ENCODE measurements at regions not wholly inside any gene's neighbourhood (a gene's known extent, or its start where the extent isn't known, plus 50 kb on each side); places are given as distances from the start of the nearest gene placed in this dataset.

GRCh38 chr10:6915307-6915706, 335.2 kb upstream of the PRKCQ start:
- no peak overlapping the region for H3K27ac Mint-ChIP-seq
- H3K4me1 ChIP-seq (ENCODE audit: insufficient read depth, low read length), result 0 out of 2 replicates have a peak, but pooled peaks cover 2% of the 10 kb centered on the region
- H3K4me1 Mint-ChIP-seq, result peaks cover 3 to 17% of the 10 kb centered on the region in 2 experiments
- H3K18ac ChIP-seq (ENCODE audit: insufficient read length, low read depth, low read length), result no peak overlapping the region
- no peak overlapping the region for H3K23ac ChIP-seq (ENCODE audit: insufficient read length, low read depth, low read length)
- no peaks in the 10 kb centered on the region for H3K79me1 ChIP-seq (ENCODE audit: insufficient read depth, low read depth, low read length, poor library complexity, severe bottlenecking)
- H2AK5ac ChIP-seq (ENCODE audit: insufficient read length, low read length), result no peak overlapping the region
- H3K4ac ChIP-seq (ENCODE audit: low read depth, low read length), result no peak overlapping the region
- H3K23me2 ChIP-seq (ENCODE audit: insufficient read length, low read depth, low read length, poor library complexity, severe bottlenecking), result no peaks in the 10 kb centered on the region
- H4K91ac ChIP-seq (ENCODE audit: insufficient read length, low read depth, low read length), result no peak overlapping the region
- no peak overlapping the region for H3K56ac ChIP-seq (ENCODE audit: insufficient read length, low read depth, low read length)
- no peak overlapping the region for H2AFZ ChIP-seq (ENCODE audit: low read length)
- peaks cover 0 to 7% (median 0%) of the 10 kb centered on the region in 3 experiments; a peak in 1 of 7 replicates for H3K36me3 Mint-ChIP-seq (ENCODE audit: insufficient read depth in 1 of 3, low read depth in 3 of 3)
- no peak overlapping the region for H2BK5ac ChIP-seq (ENCODE audit: insufficient read length, low read length)
- no peak overlapping the region for H2BK120ac ChIP-seq (ENCODE audit: low read depth, low read length, poor library complexity, severe bottlenecking)
- no peak for DNase-seq
- no peaks in the 10 kb centered on the region for H3K9me3 ChIP-seq (ENCODE audit: control insufficient read depth, low read depth, low read length)
- no peak overlapping the region for H3K9ac ChIP-seq (ENCODE audit: extremely low read depth, insufficient read length, low read length)
- H3K4me3 Mint-ChIP-seq, result no peak overlapping the region
- 0 out of 2 replicates have a peak, but pooled peaks cover 2% of the 10 kb centered on the region for H3K79me2 ChIP-seq (ENCODE audit: insufficient read depth, low read length)
- no peaks in the 10 kb centered on the region for H4K20me1 ChIP-seq (ENCODE audit: control insufficient read depth, insufficient read depth, insufficient read length)
- H4K5ac ChIP-seq (ENCODE audit: insufficient read length, low read depth, low read length), result no peak overlapping the region
- no peak overlapping the region for H3K14ac ChIP-seq (ENCODE audit: insufficient read depth, low read length)
- H4K8ac ChIP-seq (replicated peaks; ENCODE audit: insufficient read length, low read depth, low read length), result no peak overlapping the region
- no peak for TF ChIP-seq CTCF (conservative IDR thresholded peaks at IDR 0.05)
- H3T11ph ChIP-seq (ENCODE audit: low read length), result no peak overlapping the region
- peaks cover 2% of the 10 kb centered on the region; the same call in 1 of the 2 replicates for H3K27me3 Mint-ChIP-seq (ENCODE audit: low read depth)
- no CpG with 5 or more reads among the region's 3 CpGs for WGBS (ENCODE audit: extremely low coverage, insufficient read length, low lambda C conversion rate)
- H2BK12ac ChIP-seq (ENCODE audit: insufficient read length, low read depth, low read length), result no peak overlapping the region
- H3K27ac ChIP-seq (ENCODE audit: insufficient read length, low read depth, low read length), result no peak overlapping the region
- no peaks in the 10 kb centered on the region for H3K27me3 ChIP-seq (ENCODE audit: insufficient read depth, low read length)
- no peak overlapping the region for H3K4me2 ChIP-seq (ENCODE audit: insufficient read depth, insufficient read length, low read length)
- peaks cover 2% of the 10 kb centered on the region in 2 experiments; a peak in 1 of 5 replicates for H3K9me3 Mint-ChIP-seq
- no peak overlapping the region for H2BK20ac ChIP-seq (ENCODE audit: low read depth, low read length, poor library complexity, severe bottlenecking)
- no peak overlapping the region for H2BK15ac ChIP-seq (ENCODE audit: low read depth, low read length)

All from H9 (cell line).